ENCODE measurements at regions not wholly inside any gene's neighbourhood (a gene's known extent, or its start where the extent isn't known, plus 50 kb on each side); places are given as distances from the start of the nearest gene placed in this dataset.

- no peak for TF ChIP-seq CTCF (IDR thresholded peaks at IDR 0.05; ENCODE audit: control extremely low read depth in 1 of 3, insufficient read depth in 1 of 3, low read depth in 1 of 3, low read length in 3 of 3)
- no peak for TF ChIP-seq ATF2 (IDR thresholded peaks at IDR 0.05; ENCODE audit: low read length)
- TF ChIP-seq SIRT6 (IDR thresholded peaks at IDR 0.05; ENCODE audit: low read length), result no peak
- no peak for TF ChIP-seq CEBPB (IDR thresholded peaks at IDR 0.05; ENCODE audit: low read depth, low read length)
- no peak for TF ChIP-seq POLR2AphosphoS5 (IDR thresholded peaks at IDR 0.05; ENCODE audit: low read depth, low read length)
- TF ChIP-seq BRCA1 (IDR thresholded peaks at IDR 0.05; ENCODE audit: low read depth, low read length), result no peak
- TF ChIP-seq ZNF274 (IDR thresholded peaks at IDR 0.05; ENCODE audit: borderline replicate concordance, extremely low read depth, low read length), result no peak
- TF ChIP-seq JUN (IDR thresholded peaks at IDR 0.05; ENCODE audit: low read depth, low read length), result no peak
- no peak for TF ChIP-seq SP2 (IDR thresholded peaks at IDR 0.05; ENCODE audit: low read length)
- no peak for TF ChIP-seq TAF1 (IDR thresholded peaks at IDR 0.05; ENCODE audit: low read depth, low read length)
Observed at GRCh38 chr3:72183489-72183888, 398.5 kb upstream of the PROK2 start.

All from H1 (cell line).